MCF 10A (cell line): ENCODE measurements at regions not wholly inside any gene's neighbourhood (a gene's known extent, or its start where the extent isn't known, plus 50 kb on each side); places are given as distances from the start of the nearest gene placed in this dataset.

Experiments
- BruUV-seq: library from RNA; stranded (reverse); fragments of 400-500 nt; replicated peaks from 2 replicates; lab custom pipeline; 2021; lab: Mats Ljungman, UMichigan
- CTCF ChIA-PET: fragments of 300-600 bp; sonication (Branson Sonifier 250); formaldehyde crosslinking; extraction: SDS; loops from one replicate; lab custom pipeline; 2021; ENCODE audit warnings: antibody characterized with exemption, inconsistent platforms; lab: Yijun Ruan, JAX
- POLR2A ChIA-PET: fragments of 300-600, 350-650 bp; sonication (Branson Sonifier 250); formaldehyde crosslinking; extraction: SDS; loops from one replicate; lab custom pipeline; 2020; ENCODE audit warnings: antibody characterized with exemption, inconsistent platforms; lab: Yijun Ruan, JAX
- DNase-seq: peaks from one replicate; pipeline ENCODE4 v3.0.0-alpha.2; 2018; ENCODE audit not compliant: unreplicated experiment
- H3K27ac Mint-ChIP-seq: one replicate; pipeline ENCODE4 v1.8.0; 2022; ENCODE audit warnings: mild to moderate bottlenecking, low read depth, mixed read lengths; ENCODE audit not compliant: unreplicated experiment
- H3K27me3 Mint-ChIP-seq: one replicate; pipeline ENCODE4 v1.8.0; 2022; ENCODE audit warnings: mixed read lengths; ENCODE audit not compliant: insufficient read depth, unreplicated experiment
- H3K36me3 Mint-ChIP-seq: one replicate; pipeline ENCODE4 v1.8.0; 2022; ENCODE audit warnings: mild to moderate bottlenecking, moderate library complexity, mixed read lengths; ENCODE audit not compliant: insufficient read depth, unreplicated experiment
- H3K4me1 Mint-ChIP-seq: one replicate; pipeline ENCODE4 v1.8.0; 2022; ENCODE audit warnings: mixed read lengths; ENCODE audit not compliant: insufficient read depth, unreplicated experiment
- H3K4me3 Mint-ChIP-seq: one replicate; pipeline ENCODE4 v1.8.0; 2022; ENCODE audit warnings: mild to moderate bottlenecking, moderate library complexity, mixed read lengths; ENCODE audit not compliant: unreplicated experiment
- H3K9me3 Mint-ChIP-seq: one replicate; pipeline ENCODE4 v1.8.0; 2022; ENCODE audit warnings: mixed read lengths; ENCODE audit not compliant: unreplicated experiment
- CTCF ChIP-seq: fragments of 200-600 bp; IDR thresholded peaks from one replicate; pipeline ENCODE4 v1.8.0; 2022; ENCODE audit warnings: antibody characterized with exemption, mild to moderate bottlenecking; ENCODE audit not compliant: unreplicated experiment
- intact Hi-C: fragments of 100-400 bp; cut with micrococcal nuclease; formaldehyde crosslinking; loops from 2 replicates; pipeline ENCODE4 v1.14.1; 2022

DNA sequence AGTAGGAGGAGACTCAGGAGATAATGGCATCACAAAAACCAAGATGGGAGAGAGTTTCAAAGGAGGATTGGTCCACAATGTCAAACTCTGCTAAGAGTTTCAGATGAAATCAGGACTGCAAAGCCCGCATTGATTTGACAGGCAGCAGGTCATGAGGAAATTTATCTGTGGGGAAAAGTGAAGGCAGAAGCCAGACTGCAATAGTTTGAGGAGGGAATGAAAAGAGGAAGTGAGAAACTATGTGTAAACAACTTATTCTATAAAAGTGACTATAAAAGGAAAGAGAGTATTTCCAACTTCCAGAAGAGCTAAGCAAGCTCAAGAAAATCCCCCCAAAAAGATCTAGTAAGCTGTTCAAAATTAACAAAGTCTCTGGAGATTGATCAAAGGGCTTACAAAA, 66.3 kb upstream of the DGKK start:
- CTCF ChIA-PET: interaction anchor here (0.6 to 1.2 kb wide), 3 partner anchors 15 to 622 kb away, joined by 3 to 4 read pairs (median 3); no protein-coding TSS in a partner anchor

More for the DNA sequence above, 66.3 kb upstream of the DGKK start:
- Mint-ChIP-seq H3K36me3 (no peaks in the 10 kb centered on the region), H3K27me3 (peaks cover 72% of the 10 kb centered on the region), H3K4me1 (no peaks in the 10 kb centered on the region), H3K27ac (no peak overlapping the region), H3K9me3 (peaks cover 31% of the 10 kb centered on the region), H3K4me3 (no peak overlapping the region)
- no peak for TF ChIP-seq CTCF
- intact Hi-C loops: no loop called here
- BruUV-seq: no TSS peak
- POLR2A ChIA-PET: no interaction called here
- DNase-seq: no peak
